ENCODE measurements at regions not wholly inside any gene's neighbourhood (a gene's known extent, or its start where the extent isn't known, plus 50 kb on each side); places are given as distances from the start of the nearest gene placed in this dataset.

- TF ChIP-seq ZNF624 (tag by site-specific recombination; IDR thresholded peaks at IDR 0.05) (no peak), ZNF776 (tag by site-specific recombination; IDR thresholded peaks at IDR 0.05; ENCODE audit: borderline replicate concordance) (no peak), ZNF623 (tag by site-specific recombination; IDR thresholded peaks at IDR 0.05) (no peak), ZNF174 (tag by site-specific recombination; IDR thresholded peaks at IDR 0.05) (no peak), FEZF1 (tag by site-specific recombination; IDR thresholded peaks at IDR 0.05) (no peak), ZNF785 (tag by site-specific recombination; IDR thresholded peaks at IDR 0.05) (no peak), ZNF18 (tag by site-specific recombination; IDR thresholded peaks at IDR 0.05) (no peak), ZNF585B (tag by site-specific recombination; IDR thresholded peaks at IDR 0.05) (no peak), ZSCAN4 (tag by site-specific recombination; IDR thresholded peaks at IDR 0.05) (no peak)
Measured at GRCh38 chr21:33991133-33991532, 75.5 kb upstream of the ATP5PO start (continued).

GRCh38 chr21:33989440-33989839 lies 73.8 kb upstream of the ATP5PO start:
- no peaks in the 10 kb centered on the region for H3K4me1 ChIP-seq (ENCODE audit: control insufficient read depth, insufficient read depth, low read length)
- H3K27ac ChIP-seq (ENCODE audit: extremely low read depth, low read depth, low read length), result no peak overlapping the region
- no peaks in the 10 kb centered on the region for H3K36me3 ChIP-seq (ENCODE audit: control insufficient read depth in 2 of 2, insufficient read depth in 1 of 2, low read length in 2 of 2)
- CTCF ChIA-PET, result interaction anchor here (0.6 kb wide), 1 partner anchor 42 kb away, joined by 3 read pairs; no protein-coding TSS in a partner anchor
- H3K9me3 ChIP-seq (ENCODE audit: control insufficient read depth, insufficient read depth, low read depth, low read length), result no peaks in the 10 kb centered on the region
- TF ChIP-seq ZNF19 (tag by site-specific recombination; IDR thresholded peaks at IDR 0.05; ENCODE audit: low read depth), result no peak
- no peak for TF ChIP-seq MEIS1 (CRISPR knock-in tag; IDR thresholded peaks at IDR 0.05; ENCODE audit: borderline replicate concordance)
- TF ChIP-seq ZNF549 (tag by site-specific recombination; IDR thresholded peaks at IDR 0.05), result no peak
- no peak for TF ChIP-seq ZNF18 (tag by site-specific recombination; IDR thresholded peaks at IDR 0.05)
- no peak for TF ChIP-seq WT1 (tag by site-specific recombination; IDR thresholded peaks at IDR 0.05)
- TF ChIP-seq OSR2 (tag by site-specific recombination; IDR thresholded peaks at IDR 0.05), result no peak
- TF ChIP-seq ZNF404 (tag by site-specific recombination; IDR thresholded peaks at IDR 0.05), result no peak
- no peak for TF ChIP-seq ZNF76 (tag by site-specific recombination; IDR thresholded peaks at IDR 0.05; ENCODE audit: borderline replicate concordance, low read depth)
- TF ChIP-seq YY2 (tag by site-specific recombination; IDR thresholded peaks at IDR 0.05), result no peak
- TF ChIP-seq ZNF280D (tag by site-specific recombination; IDR thresholded peaks at IDR 0.05), result no peak
- no peak for TF ChIP-seq HOXA7 (CRISPR knock-in tag; IDR thresholded peaks at IDR 0.05; ENCODE audit: borderline replicate concordance)
- TF ChIP-seq ZNF37A (tag by site-specific recombination; IDR thresholded peaks at IDR 0.05), result no peak
- no peak for TF ChIP-seq AEBP2 (tag by site-specific recombination; IDR thresholded peaks at IDR 0.05; ENCODE audit: borderline replicate concordance)
- no peak for TF ChIP-seq ZNF600 (tag by site-specific recombination; IDR thresholded peaks at IDR 0.05)
- no peak for TF ChIP-seq ZBTB20 (tag by site-specific recombination; IDR thresholded peaks at IDR 0.05)
- POLR2A ChIA-PET, result no interaction called here
- no peak overlapping the region for H3K4me3 ChIP-seq (ENCODE audit: low read depth, low read length)
